Type B pancreatic cell (in vitro differentiated cells): ENCODE measurements at regions not wholly inside any gene's neighbourhood (a gene's known extent, or its start where the extent isn't known, plus 50 kb on each side); places are given as distances from the start of the nearest gene placed in this dataset.

ENCODE experiments used
- DNase-seq: peaks from one replicate; pipeline ENCODE4 v3.0.0; 2021; ENCODE audit warnings: mixed read lengths; ENCODE audit not compliant: unreplicated experiment; ENCODE audit errors: extremely low spot score
- H3K27ac Mint-ChIP-seq: 2 replicates; pipeline ENCODE4 v1.8.0; 2021; ENCODE audit warnings: mild to moderate bottlenecking, mixed read lengths
- H3K27me3 Mint-ChIP-seq: 2 replicates; pipeline ENCODE4 v1.8.0; 2021; ENCODE audit warnings: mixed read lengths
- H3K36me3 Mint-ChIP-seq: 2 replicates; pipeline ENCODE4 v1.8.0; 2021; ENCODE audit warnings: mixed read lengths
- H3K4me1 Mint-ChIP-seq: one replicate; pipeline ENCODE4 v1.8.0; 2021; ENCODE audit warnings: mixed read lengths; ENCODE audit not compliant: unreplicated experiment
- H3K4me3 Mint-ChIP-seq: 2 replicates; pipeline ENCODE4 v1.8.0; 2021; ENCODE audit warnings: mild to moderate bottlenecking, mixed read lengths
- H3K9me3 Mint-ChIP-seq: 2 replicates; pipeline ENCODE4 v1.8.0; 2021; ENCODE audit warnings: mixed read lengths
- TF ChIP-seq, protein P1 (sequence below): fragments of 200-600 bp; sonication (generic); conservative IDR thresholded peaks from 2 replicates; pipeline ENCODE4 v1.5.0; 2021; ENCODE audit warnings: antibody characterized with exemption, mild to moderate bottlenecking

- Mint-ChIP-seq H3K9me3 (no peaks in the 10 kb centered on the region), H3K4me1 (no peaks in the 10 kb centered on the region), H3K27ac (no peak overlapping the region), H3K36me3 (no peaks in the 10 kb centered on the region), H3K27me3 (no peaks in the 10 kb centered on the region), H3K4me3 (no peak overlapping the region)
- no peak for DNase-seq
- TF ChIP-seq, protein P1, sequence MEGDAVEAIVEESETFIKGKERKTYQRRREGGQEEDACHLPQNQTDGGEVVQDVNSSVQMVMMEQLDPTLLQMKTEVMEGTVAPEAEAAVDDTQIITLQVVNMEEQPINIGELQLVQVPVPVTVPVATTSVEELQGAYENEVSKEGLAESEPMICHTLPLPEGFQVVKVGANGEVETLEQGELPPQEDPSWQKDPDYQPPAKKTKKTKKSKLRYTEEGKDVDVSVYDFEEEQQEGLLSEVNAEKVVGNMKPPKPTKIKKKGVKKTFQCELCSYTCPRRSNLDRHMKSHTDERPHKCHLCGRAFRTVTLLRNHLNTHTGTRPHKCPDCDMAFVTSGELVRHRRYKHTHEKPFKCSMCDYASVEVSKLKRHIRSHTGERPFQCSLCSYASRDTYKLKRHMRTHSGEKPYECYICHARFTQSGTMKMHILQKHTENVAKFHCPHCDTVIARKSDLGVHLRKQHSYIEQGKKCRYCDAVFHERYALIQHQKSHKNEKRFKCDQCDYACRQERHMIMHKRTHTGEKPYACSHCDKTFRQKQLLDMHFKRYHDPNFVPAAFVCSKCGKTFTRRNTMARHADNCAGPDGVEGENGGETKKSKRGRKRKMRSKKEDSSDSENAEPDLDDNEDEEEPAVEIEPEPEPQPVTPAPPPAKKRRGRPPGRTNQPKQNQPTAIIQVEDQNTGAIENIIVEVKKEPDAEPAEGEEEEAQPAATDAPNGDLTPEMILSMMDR = no peak
Observed at GRCh38 chr6:135572051-135572450, 74.5 kb upstream of the AHI1 start.

- no peak overlapping the region for H3K27ac Mint-ChIP-seq
- no peaks in the 10 kb centered on the region for H3K4me1 Mint-ChIP-seq
- TF ChIP-seq, protein P1 = no peak
- no peak overlapping the region for H3K4me3 Mint-ChIP-seq
- H3K36me3 Mint-ChIP-seq = no peaks in the 10 kb centered on the region
- H3K9me3 Mint-ChIP-seq = no peaks in the 10 kb centered on the region
- DNase-seq = no peak
- H3K27me3 Mint-ChIP-seq = no peaks in the 10 kb centered on the region
Observed at GRCh38 chr6:135575629-135576028, 78.1 kb upstream of the AHI1 start.

GRCh38 chr6:135576055-135576454 is 78.5 kb upstream of the AHI1 start:
- no peaks in the 10 kb centered on the region for H3K27me3 Mint-ChIP-seq
- no peak for DNase-seq
- H3K27ac Mint-ChIP-seq = no peak overlapping the region
- H3K4me1 Mint-ChIP-seq = no peaks in the 10 kb centered on the region
- no peaks in the 10 kb centered on the region for H3K9me3 Mint-ChIP-seq
- no peak overlapping the region for H3K4me3 Mint-ChIP-seq
- TF ChIP-seq, protein P1 = no peak
- H3K36me3 Mint-ChIP-seq = no peaks in the 10 kb centered on the region

- Mint-ChIP-seq H3K27ac (no peak overlapping the region), H3K27me3 (no peaks in the 10 kb centered on the region), H3K4me3 (no peak overlapping the region), H3K9me3 (no peaks in the 10 kb centered on the region), H3K36me3 (no peaks in the 10 kb centered on the region), H3K4me1 (no peaks in the 10 kb centered on the region)
- no peak for DNase-seq
- TF ChIP-seq, protein P1 = no peak
Observed at GRCh38 chr6:135577059-135577538, 79.6 kb upstream of the AHI1 start.

- no peak for DNase-seq
- H3K36me3 Mint-ChIP-seq = no peaks in the 10 kb centered on the region
- TF ChIP-seq, protein P1 = no peak
- H3K27me3 Mint-ChIP-seq = no peaks in the 10 kb centered on the region
- H3K4me3 Mint-ChIP-seq = no peak overlapping the region
- no peak overlapping the region for H3K27ac Mint-ChIP-seq
- H3K9me3 Mint-ChIP-seq = no peaks in the 10 kb centered on the region
- no peaks in the 10 kb centered on the region for H3K4me1 Mint-ChIP-seq
Observed at GRCh38 chr6:135578976-135579375, 81.4 kb upstream of the AHI1 start.

DNA sequence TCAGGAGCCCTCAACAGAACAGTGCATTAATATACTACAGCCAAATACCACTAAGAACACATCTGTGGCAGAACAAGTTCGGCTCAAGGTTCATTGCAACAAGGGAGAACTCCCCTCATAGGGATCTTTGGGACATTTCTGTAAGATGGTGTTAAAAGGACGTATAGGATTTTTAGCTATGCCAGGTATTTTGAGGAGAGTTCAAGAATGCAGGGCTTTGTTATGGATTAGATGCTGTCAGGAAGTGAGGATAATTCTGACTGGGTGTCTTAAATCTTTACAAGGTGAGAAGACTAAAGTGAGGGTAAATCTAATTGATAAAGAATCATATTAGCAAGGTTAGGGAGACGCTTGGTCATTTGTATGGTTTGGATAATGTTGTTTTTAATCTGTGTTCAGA is 83.7 kb upstream of the AHI1 start:
- TF ChIP-seq, protein P1 = no peak
- H3K27ac Mint-ChIP-seq = no peak overlapping the region
- H3K4me3 Mint-ChIP-seq = no peak overlapping the region
- no peaks in the 10 kb centered on the region for H3K4me1 Mint-ChIP-seq
- H3K36me3 Mint-ChIP-seq = no peaks in the 10 kb centered on the region
- H3K27me3 Mint-ChIP-seq = no peaks in the 10 kb centered on the region
- no peaks in the 10 kb centered on the region for H3K9me3 Mint-ChIP-seq
- no peak for DNase-seq
